Uterus (tissue), 2 donors: ENCODE measurements at regions not wholly inside any gene's neighbourhood (a gene's known extent, or its start where the extent isn't known, plus 50 kb on each side); places are given as distances from the start of the nearest gene placed in this dataset.

Experiments used
- CTCF ChIP-seq, 4 experiments: fragments of 200-600 bp in 2 of 4; fragments of 450-650 bp in 2 of 4; sonication (generic) in 2 of 4; IDR thresholded peaks; one replicate each; pipeline ENCODE4 v1.5.1; 2016 to 2019; ENCODE audit warnings: antibody characterized with exemption in 4 of 4, mild to moderate bottlenecking in 2 of 4, moderate library complexity in 1 of 4
- POLR2A ChIP-seq, 2 donors: fragments of 450-650 bp; IDR thresholded peaks; one replicate each; pipeline ENCODE4 v1.6.1; 2016; ENCODE audit warnings: antibody characterized with exemption in 2 of 2, mild to moderate bottlenecking in 1 of 2, moderate library complexity in 1 of 2

GRCh38 chr5:155914766-155915165 is 412.2 kb upstream of the SGCD start:
- TF ChIP-seq CTCF (IDR thresholded peaks at IDR 0.05) (no peak), POLR2A (IDR thresholded peaks at IDR 0.05) (no peak)
